Epithelial cell of esophagus (primary cell): ENCODE measurements at regions not wholly inside any gene's neighbourhood (a gene's known extent, or its start where the extent isn't known, plus 50 kb on each side); places are given as distances from the start of the nearest gene placed in this dataset.
A peak's percentile ranks its signal among the peaks of the same experiment; 100 is the strongest.

ENCODE experiments used
- DNase-seq: peaks from one replicate; pipeline ENCODE4 v3.0.0; 2010; ENCODE audit warnings: low read depth
- H3K4me3 ChIP-seq: 2 replicates; pipeline ENCODE4 v1.5.1; 2011; ENCODE audit warnings: mild to moderate bottlenecking, low read length, control low read depth
- CTCF ChIP-seq: IDR thresholded peaks from 2 replicates; pipeline ENCODE4 v1.5.1; 2011; ENCODE audit warnings: low read depth, mild to moderate bottlenecking, low read length, control low read depth, inconsistent platforms; ENCODE audit not compliant: insufficient read depth; ENCODE audit errors: missing control alignments

DNA sequence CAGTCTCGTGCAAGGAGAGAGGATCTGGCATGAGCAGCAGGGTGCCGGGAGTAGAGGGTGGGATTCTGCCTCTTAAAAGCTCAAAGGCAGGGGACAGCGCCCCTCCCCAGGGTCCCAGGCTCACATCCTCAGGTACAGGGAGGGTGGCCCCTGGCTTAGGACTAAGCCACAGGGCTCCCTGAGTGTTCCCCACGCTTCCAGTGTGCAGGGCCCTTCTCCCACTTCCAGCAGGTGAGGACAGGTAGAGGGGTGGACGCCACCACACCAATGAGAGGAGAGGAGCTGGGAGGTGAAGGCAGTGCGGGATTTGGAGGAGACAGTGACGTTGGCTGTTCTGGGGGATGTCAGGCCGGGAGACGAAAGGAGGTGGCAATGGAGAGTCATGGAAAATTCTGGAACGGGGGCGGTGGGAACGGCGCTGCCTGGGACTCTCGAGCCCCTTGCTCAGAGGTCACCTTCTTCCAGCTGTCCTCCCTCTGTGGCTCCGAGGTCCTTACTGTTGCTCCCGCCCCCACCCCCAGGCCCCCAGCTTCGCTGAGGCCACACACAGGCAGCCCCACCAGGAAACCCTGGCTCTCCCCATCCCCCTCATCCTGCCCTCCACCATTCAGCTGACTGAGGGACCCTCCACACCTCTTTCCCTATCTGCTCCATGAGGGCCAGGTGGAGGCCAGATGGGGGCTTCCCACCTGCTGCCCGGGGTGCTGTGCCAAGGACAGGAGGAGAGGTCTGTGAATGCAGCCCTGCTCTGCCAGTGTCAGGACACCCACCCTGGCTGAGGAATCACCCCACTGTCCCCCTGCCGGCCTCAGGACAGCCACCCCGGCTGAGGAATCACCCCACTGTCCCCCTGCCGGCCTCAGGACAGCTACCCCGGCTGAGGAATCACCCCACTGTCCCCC lies 57.7 kb upstream of the ACSF3 start:
- no peak for DNase-seq
- no peak overlapping the region for H3K4me3 ChIP-seq
- no peak for TF ChIP-seq CTCF

GRCh38 chr16:89036776-89037175 lies 56.9 kb upstream of the ACSF3 start:
- H3K4me3 ChIP-seq: no peak overlapping the region
- no peak for TF ChIP-seq CTCF
- no peak for DNase-seq

GRCh38 chr16:89037261-89038152 lies 56.1 kb upstream of the ACSF3 start:
- no peak overlapping the region for H3K4me3 ChIP-seq
- DNase-seq: peak; percentile 32
- no peak for TF ChIP-seq CTCF

GRCh38 chr16:89038221-89038721 lies 55.4 kb upstream of the ACSF3 start:
- TF ChIP-seq CTCF: no peak
- H3K4me3 ChIP-seq: no peak overlapping the region
- no peak for DNase-seq

DNA sequence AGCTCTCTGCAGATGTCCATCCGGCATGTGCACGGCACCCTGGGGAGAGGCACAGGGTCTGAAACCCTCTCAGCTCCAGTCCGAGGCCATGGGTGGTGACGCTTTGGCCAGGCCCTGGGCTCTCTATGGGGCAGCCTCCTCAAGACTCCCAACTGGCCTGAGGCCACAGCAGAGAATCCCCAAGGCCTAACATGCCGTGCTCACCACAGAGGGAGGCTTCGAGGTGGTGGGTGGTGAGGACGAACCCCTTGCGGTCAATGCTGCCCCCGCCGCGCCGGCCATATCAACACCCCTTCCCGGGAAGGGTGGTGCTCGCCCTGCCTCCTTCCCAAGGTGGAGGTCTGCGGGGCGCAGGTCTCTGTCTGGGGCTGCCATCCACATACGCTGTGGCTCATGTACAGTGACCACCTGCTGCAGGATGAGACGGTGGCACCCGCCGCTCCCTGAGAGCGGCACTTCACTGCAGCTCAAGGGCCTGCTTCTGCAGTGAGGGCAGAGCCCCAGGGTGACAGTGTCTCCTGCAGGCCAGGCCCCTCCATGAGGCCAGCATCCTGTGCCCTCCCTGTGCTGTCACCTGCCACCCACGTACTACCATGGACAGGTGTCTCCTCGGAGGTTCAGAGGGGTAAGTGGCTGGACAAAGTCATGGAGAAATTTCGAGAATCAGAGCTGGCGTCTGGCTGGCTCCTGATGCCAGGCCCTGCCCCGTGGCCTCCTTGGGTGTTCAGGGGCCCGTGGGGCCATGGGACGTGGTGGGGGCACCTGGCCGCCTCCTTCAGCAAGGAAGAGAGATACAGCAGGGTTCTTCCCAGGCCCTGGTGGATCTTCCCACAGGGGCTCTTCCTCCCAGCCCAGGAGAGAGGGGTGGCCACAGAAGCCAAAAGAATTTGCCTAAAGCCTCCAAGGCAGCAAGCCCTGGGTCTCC lies 54.6 kb upstream of the ACSF3 start:
- no peak for DNase-seq
- no peak overlapping the region for H3K4me3 ChIP-seq
- TF ChIP-seq CTCF: no peak

- no peak overlapping the region for H3K4me3 ChIP-seq
- TF ChIP-seq CTCF: no peak
- DNase-seq: no peak
Measured at GRCh38 chr16:89039756-89040155, 53.9 kb upstream of the ACSF3 start.
